ENCODE measurements at regions not wholly inside any gene's neighbourhood (a gene's known extent, or its start where the extent isn't known, plus 50 kb on each side); places are given as distances from the start of the nearest gene placed in this dataset.

GRCh38 chr1:34518146-34518699 lies 236.6 kb upstream of the GJB5 start:
- no peaks in the 10 kb centered on the region for H3K36me3 Mint-ChIP-seq
- H3K4me1 ChIP-seq (ENCODE audit: control insufficient read depth, insufficient read depth, low read length, poor library complexity, severe bottlenecking) = no peaks in the 10 kb centered on the region
- H3K27me3 Mint-ChIP-seq = no peaks in the 10 kb centered on the region
- no peak overlapping the region for H3K4me3 ChIP-seq (ENCODE audit: low read depth, low read length)
- DNase-seq (no peak), ATAC-seq (ENCODE audit: low read depth in 2 of 2) (no peak)
- no peak overlapping the region for H3K4me3 Mint-ChIP-seq
- H3K27me3 ChIP-seq (ENCODE audit: control insufficient read depth, insufficient read depth, low read length) = no peaks in the 10 kb centered on the region
- H3K4me1 Mint-ChIP-seq = no peaks in the 10 kb centered on the region
- H3K27ac ChIP-seq (ENCODE audit: insufficient read depth, low read length, poor library complexity, severe bottlenecking) = no peak overlapping the region
- no peaks in the 10 kb centered on the region for H3K36me3 ChIP-seq (ENCODE audit: control insufficient read depth, insufficient read depth, low read length)
- no peaks in the 10 kb centered on the region for H3K9me3 ChIP-seq (ENCODE audit: control insufficient read depth in 2 of 2, low read length in 2 of 2)
- H3K27ac Mint-ChIP-seq = no peak overlapping the region
- H3K9me3 Mint-ChIP-seq = peaks cover 0 to 4% (median 3%) of the 10 kb centered on the region in 7 donors

GRCh38 chr1:34520111-34520510 lies 234.7 kb upstream of the GJB5 start:
- H3K27ac Mint-ChIP-seq = no peak overlapping the region
- H3K27me3 ChIP-seq (ENCODE audit: control insufficient read depth, insufficient read depth, low read length) = no peaks in the 10 kb centered on the region
- H3K36me3 Mint-ChIP-seq = no peaks in the 10 kb centered on the region
- no peak overlapping the region for H3K4me3 Mint-ChIP-seq
- ATAC-seq (ENCODE audit: low read depth in 2 of 2) (no peak), DNase-seq (no peak)
- H3K9me3 ChIP-seq (ENCODE audit: control insufficient read depth in 2 of 2, low read length in 2 of 2) = no peaks in the 10 kb centered on the region
- H3K4me1 ChIP-seq (ENCODE audit: control insufficient read depth, insufficient read depth, low read length, poor library complexity, severe bottlenecking) = no peaks in the 10 kb centered on the region
- no peak overlapping the region for H3K27ac ChIP-seq (ENCODE audit: insufficient read depth, low read length, poor library complexity, severe bottlenecking)
- no peaks in the 10 kb centered on the region for H3K27me3 Mint-ChIP-seq
- H3K4me1 Mint-ChIP-seq = no peaks in the 10 kb centered on the region
- no peaks in the 10 kb centered on the region for H3K36me3 ChIP-seq (ENCODE audit: control insufficient read depth, insufficient read depth, low read length)
- peaks cover 0 to 4% (median 0%) of the 10 kb centered on the region in 7 donors for H3K9me3 Mint-ChIP-seq
- H3K4me3 ChIP-seq (ENCODE audit: low read depth, low read length) = no peak overlapping the region

DNA sequence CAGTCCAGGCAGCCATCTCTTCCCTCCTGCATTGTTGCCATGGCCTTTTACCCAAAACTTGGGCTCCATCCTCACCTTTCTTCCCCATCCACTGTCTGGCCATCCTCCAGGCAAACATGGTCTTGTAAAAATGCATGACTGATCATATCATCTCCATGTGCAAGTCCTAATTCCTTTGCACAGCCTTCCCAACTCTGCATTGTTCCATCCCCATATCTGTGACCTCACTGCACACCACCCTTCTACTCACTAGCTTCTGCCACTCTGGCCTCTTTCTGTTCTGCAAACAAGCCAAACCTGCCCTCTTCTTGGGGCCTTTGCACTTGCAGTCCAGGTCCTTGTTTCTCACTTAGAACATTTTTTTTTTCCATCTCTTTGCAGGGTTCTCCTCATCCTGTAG lies 230.1 kb upstream of the GJB5 start:
- Mint-ChIP-seq H3K27me3 (no peaks in the 10 kb centered on the region), H3K36me3 (no peaks in the 10 kb centered on the region)
- ATAC-seq (ENCODE audit: low read depth in 2 of 2) = no peak

DNA sequence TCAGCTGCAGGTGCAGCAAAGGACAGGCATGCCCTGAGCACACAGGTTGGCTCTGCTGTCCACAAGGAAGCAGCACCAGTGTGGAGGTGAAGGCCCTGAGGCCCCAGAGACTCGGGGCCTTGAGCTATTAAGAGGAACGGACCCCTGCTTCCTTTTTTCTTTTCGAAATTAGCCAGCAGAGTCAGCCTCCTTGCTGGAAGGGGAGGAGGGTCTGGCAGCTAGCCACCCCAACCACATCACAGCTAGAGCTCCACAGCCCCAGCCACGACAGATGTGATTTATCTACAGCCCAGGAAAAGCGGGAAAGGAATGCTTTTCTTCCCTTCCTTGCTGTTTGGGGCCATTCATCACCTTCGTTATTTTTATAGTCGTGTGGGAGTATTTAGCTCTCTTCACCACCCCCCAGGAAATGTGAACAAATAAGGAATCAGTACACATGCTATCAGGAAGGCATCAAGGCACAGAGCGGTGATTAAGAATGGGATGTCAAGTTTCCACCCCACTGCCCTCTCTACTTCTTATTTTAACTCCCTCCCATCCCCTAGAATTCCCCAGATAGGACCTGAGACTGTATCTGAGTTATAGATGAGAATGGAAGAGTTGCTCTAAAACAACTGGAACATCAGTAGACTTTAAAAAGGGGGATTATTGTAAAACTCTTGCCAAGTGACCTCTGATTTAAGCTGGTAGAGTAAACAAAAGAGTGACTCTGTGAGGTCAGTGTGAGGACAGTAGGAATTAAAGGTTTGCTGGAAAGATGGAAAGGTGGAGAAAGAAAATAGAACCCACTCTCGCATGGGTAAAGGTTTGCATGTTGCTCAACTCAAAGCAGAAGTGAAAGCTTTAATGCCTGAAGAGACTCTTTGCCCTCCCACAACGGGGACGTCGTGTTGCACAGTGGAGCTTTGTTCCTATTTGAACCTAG lies 224.7 kb upstream of the GJB5 start:
- Histone ChIP-seq H3K27ac (ENCODE audit: insufficient read depth, low read length, poor library complexity, severe bottlenecking) (no peak overlapping the region), H3K4me3 (ENCODE audit: low read depth, low read length) (no peak overlapping the region), H3K36me3 (ENCODE audit: control insufficient read depth, insufficient read depth, low read length) (no peaks in the 10 kb centered on the region), H3K4me1 (ENCODE audit: control insufficient read depth, insufficient read depth, low read length, poor library complexity, severe bottlenecking) (no peaks in the 10 kb centered on the region), H3K9me3 (ENCODE audit: control insufficient read depth in 2 of 2, low read length in 2 of 2) (no peaks in the 10 kb centered on the region), H3K27me3 (ENCODE audit: control insufficient read depth, insufficient read depth, low read length) (no peaks in the 10 kb centered on the region)
- Mint-ChIP-seq H3K36me3 (no peaks in the 10 kb centered on the region), H3K27me3 (peaks cover 10% of the 10 kb centered on the region), H3K9me3 (no peaks in the 10 kb centered on the region), H3K4me1 (peaks cover 0 to 2% (median 0%) of the 10 kb centered on the region in 4 donors), H3K4me3 (no peak overlapping the region), H3K27ac (no peak overlapping the region)
- ATAC-seq (ENCODE audit: low read depth in 2 of 2) (no peak), DNase-seq (no peak)

More for the DNA sequence above, 230.1 kb upstream of the GJB5 start:
- no peak overlapping the region for H3K27ac Mint-ChIP-seq
- no peaks in the 10 kb centered on the region for H3K36me3 ChIP-seq (ENCODE audit: control insufficient read depth, insufficient read depth, low read length)
- H3K9me3 Mint-ChIP-seq = no peaks in the 10 kb centered on the region
- no peak overlapping the region for H3K27ac ChIP-seq (ENCODE audit: insufficient read depth, low read length, poor library complexity, severe bottlenecking)
- H3K4me3 ChIP-seq (ENCODE audit: low read depth, low read length) = no peak overlapping the region
- DNase-seq = no peak
- no peak overlapping the region for H3K4me3 Mint-ChIP-seq
- no peaks in the 10 kb centered on the region for H3K27me3 ChIP-seq (ENCODE audit: control insufficient read depth, insufficient read depth, low read length)
- H3K4me1 Mint-ChIP-seq = no peaks in the 10 kb centered on the region
- no peaks in the 10 kb centered on the region for H3K9me3 ChIP-seq (ENCODE audit: control insufficient read depth in 2 of 2, low read length in 2 of 2)
- no peaks in the 10 kb centered on the region for H3K4me1 ChIP-seq (ENCODE audit: control insufficient read depth, insufficient read depth, low read length, poor library complexity, severe bottlenecking)

- ATAC-seq (ENCODE audit: low read depth in 2 of 2) (no peak), DNase-seq (no peak)
- Histone ChIP-seq H3K36me3 (ENCODE audit: control insufficient read depth, insufficient read depth, low read length) (no peaks in the 10 kb centered on the region), H3K27ac (ENCODE audit: insufficient read depth, low read length, poor library complexity, severe bottlenecking) (no peak overlapping the region), H3K4me3 (ENCODE audit: low read depth, low read length) (no peak overlapping the region), H3K27me3 (ENCODE audit: control insufficient read depth, insufficient read depth, low read length) (no peaks in the 10 kb centered on the region), H3K9me3 (ENCODE audit: control insufficient read depth in 2 of 2, low read length in 2 of 2) (no peaks in the 10 kb centered on the region), H3K4me1 (ENCODE audit: control insufficient read depth, insufficient read depth, low read length, poor library complexity, severe bottlenecking) (no peaks in the 10 kb centered on the region)
- Mint-ChIP-seq H3K36me3 (no peaks in the 10 kb centered on the region), H3K9me3 (no peaks in the 10 kb centered on the region), H3K27me3 (peaks cover 10% of the 10 kb centered on the region), H3K27ac (no peak overlapping the region), H3K4me3 (no peak overlapping the region), H3K4me1 (peaks cover 0 to 2% (median 0%) of the 10 kb centered on the region in 4 donors)
Measured at GRCh38 chr1:34532113-34532512, 222.7 kb upstream of the GJB5 start.

- H3K9me3 ChIP-seq (ENCODE audit: control insufficient read depth in 2 of 2, low read length in 2 of 2) = no peaks in the 10 kb centered on the region
- H3K4me1 ChIP-seq (ENCODE audit: control insufficient read depth, insufficient read depth, low read length, poor library complexity, severe bottlenecking) = no peaks in the 10 kb centered on the region
- ATAC-seq (ENCODE audit: low read depth in 2 of 2) = no peak
- Mint-ChIP-seq H3K4me3 (no peak overlapping the region), H3K4me1 (no peaks in the 10 kb centered on the region), H3K27ac (no peak overlapping the region), H3K27me3 (peaks cover 9% of the 10 kb centered on the region), H3K9me3 (peaks cover 0 to 2% (median 0%) of the 10 kb centered on the region in 7 donors), H3K36me3 (no peaks in the 10 kb centered on the region)
- no peaks in the 10 kb centered on the region for H3K36me3 ChIP-seq (ENCODE audit: control insufficient read depth, insufficient read depth, low read length)
- no peak for DNase-seq
- H3K27ac ChIP-seq (ENCODE audit: insufficient read depth, low read length, poor library complexity, severe bottlenecking) = no peak overlapping the region
- H3K4me3 ChIP-seq (ENCODE audit: low read depth, low read length) = no peak overlapping the region
- H3K27me3 ChIP-seq (ENCODE audit: control insufficient read depth, insufficient read depth, low read length) = no peaks in the 10 kb centered on the region
Measured at GRCh38 chr1:34538481-34538880, 216.4 kb upstream of the GJB5 start.

DNA sequence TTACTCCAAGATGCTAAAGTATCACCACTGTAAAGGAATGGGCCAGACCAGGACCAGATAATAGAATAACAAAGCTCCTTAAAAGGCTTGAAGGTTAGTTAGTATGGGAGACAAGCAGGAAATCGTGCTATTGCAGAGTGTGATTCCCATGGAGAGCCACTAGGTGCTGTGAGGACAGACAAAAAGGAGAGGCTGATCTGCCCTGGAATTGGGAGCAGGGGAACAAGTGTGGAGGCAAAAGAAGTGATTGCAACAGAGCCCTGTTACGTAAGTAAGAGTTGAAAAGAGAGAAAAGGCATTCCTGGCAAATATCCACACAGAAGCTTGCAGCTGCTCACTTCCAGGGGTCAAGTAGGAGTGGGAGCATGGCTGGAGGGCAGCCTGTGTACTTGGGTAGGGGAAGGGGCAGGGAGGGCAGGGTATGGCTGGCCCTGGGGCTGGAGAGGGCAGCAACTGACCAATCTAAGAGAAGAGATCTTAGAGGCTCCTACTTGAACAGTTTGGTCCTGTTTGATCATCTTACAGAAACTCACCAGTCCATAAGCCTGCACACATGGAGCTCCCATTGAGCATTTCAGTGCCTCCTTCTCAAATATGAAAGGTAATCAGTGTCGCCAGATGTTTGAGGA lies 207.7 kb upstream of the GJB5 start:
- no peak overlapping the region for H3K27ac Mint-ChIP-seq

More for the DNA sequence above, 207.7 kb upstream of the GJB5 start:
- DNase-seq (no peak), ATAC-seq (ENCODE audit: low read depth in 2 of 2) (no peak)
- no peaks in the 10 kb centered on the region for H3K4me1 Mint-ChIP-seq
- peaks cover 0 to 6% (median 3%) of the 10 kb centered on the region in 7 donors for H3K9me3 Mint-ChIP-seq
- H3K9me3 ChIP-seq (ENCODE audit: control insufficient read depth in 2 of 2, low read length in 2 of 2) = no peaks in the 10 kb centered on the region
- no peaks in the 10 kb centered on the region for H3K27me3 ChIP-seq (ENCODE audit: control insufficient read depth, insufficient read depth, low read length)
- no peaks in the 10 kb centered on the region for H3K4me1 ChIP-seq (ENCODE audit: control insufficient read depth, insufficient read depth, low read length, poor library complexity, severe bottlenecking)
- H3K27me3 Mint-ChIP-seq = peaks cover 12% of the 10 kb centered on the region
- no peak overlapping the region for H3K4me3 Mint-ChIP-seq
- H3K27ac ChIP-seq (ENCODE audit: insufficient read depth, low read length, poor library complexity, severe bottlenecking) = no peak overlapping the region
- H3K36me3 Mint-ChIP-seq = no peaks in the 10 kb centered on the region
- H3K4me3 ChIP-seq (ENCODE audit: low read depth, low read length) = no peak overlapping the region
- H3K36me3 ChIP-seq (ENCODE audit: control insufficient read depth, insufficient read depth, low read length) = no peaks in the 10 kb centered on the region
